HUDEP-2 (cell line): ENCODE measurements at regions not wholly inside any gene's neighbourhood (a gene's known extent, or its start where the extent isn't known, plus 50 kb on each side); places are given as distances from the start of the nearest gene placed in this dataset.

Source experiments
- DNase-seq, 76 experiments: peaks; one replicate each; lab custom pipeline; 2025; ENCODE audit not compliant: unreplicated experiment in 76 of 76; lab: John Stamatoyannopoulos, UW

DNA sequence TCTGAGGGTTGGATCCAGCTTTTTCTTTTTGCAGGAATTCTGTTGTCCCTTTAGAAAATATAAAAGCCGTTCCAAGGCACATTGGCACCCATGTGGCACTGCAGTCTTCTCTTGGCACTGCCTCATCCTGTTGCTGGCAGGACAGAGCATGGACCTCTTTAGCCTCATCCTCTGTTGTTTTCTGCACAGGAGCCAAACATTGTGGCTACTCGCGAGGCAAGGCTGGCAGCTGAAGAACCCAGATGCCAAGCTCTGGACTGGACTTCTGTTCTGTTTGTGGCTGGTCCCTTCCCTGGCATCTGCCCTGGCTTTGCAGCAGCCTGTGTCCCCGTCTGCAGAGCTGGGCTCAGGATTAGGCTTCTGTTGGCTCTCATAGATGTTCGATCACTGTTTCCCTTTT is 224.7 kb upstream of the TBC1D5 start:
- no peak for DNase-seq

DNA sequence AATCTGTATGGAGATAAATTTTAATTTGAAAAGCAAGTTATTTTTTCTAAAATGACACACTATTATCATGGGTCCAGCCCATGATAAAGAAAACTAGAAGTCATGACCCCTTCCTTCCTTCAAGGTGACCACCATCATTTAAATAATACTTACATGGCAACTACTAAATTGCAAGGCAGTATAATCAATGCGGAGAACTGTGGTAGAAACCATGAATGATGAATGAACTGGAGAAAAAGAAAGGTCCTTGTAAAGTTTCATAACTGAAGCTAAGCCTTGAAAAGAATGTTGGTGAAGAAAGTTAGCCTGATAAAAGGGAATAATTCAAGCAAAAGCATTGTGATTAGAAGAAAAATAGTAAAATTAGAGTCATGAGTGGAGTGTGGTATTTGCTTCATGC is 222.9 kb upstream of the TBC1D5 start:
- DNase-seq = no peak

DNA sequence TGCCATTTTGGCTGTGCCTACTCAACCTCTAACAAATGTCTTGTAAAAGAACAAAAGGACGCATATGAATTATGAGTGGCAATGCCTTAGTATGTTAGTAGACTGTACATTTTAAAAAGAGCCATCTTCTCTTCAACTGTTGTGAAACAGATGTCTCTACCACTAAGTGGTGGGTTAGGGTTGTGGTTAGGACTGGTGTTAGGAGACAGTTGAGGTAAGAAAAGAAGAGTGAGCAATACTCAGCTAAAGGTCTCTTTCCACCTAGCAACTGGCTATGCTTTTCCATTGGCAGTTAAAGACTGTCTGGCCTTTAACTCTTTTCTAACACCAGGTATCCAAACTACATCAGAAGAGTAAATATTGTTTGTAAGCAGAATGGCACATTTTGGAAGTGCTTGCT is 221.7 kb upstream of the TBC1D5 start:
- no peak for DNase-seq

DNA sequence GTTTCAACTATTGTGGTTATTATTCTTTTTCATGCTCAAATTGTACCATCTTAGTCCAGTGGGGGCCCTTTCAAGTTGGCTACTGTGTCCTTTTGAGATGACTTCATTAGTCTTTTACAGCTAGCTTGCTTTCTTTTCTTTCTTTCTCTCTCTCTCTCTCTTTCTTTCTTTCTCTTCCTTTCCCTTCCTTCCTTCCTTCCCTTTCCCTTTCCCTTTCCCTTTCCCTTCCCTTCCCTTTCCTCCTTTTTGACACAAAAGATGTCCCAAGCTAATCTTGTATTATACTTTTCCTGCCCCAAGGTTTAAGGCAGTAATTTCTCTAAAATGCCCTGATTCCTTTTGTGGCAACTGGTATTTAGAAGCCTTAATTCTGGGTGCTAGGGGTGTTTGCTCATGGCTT is 213.0 kb upstream of the TBC1D5 start:
- DNase-seq = no peak

DNA sequence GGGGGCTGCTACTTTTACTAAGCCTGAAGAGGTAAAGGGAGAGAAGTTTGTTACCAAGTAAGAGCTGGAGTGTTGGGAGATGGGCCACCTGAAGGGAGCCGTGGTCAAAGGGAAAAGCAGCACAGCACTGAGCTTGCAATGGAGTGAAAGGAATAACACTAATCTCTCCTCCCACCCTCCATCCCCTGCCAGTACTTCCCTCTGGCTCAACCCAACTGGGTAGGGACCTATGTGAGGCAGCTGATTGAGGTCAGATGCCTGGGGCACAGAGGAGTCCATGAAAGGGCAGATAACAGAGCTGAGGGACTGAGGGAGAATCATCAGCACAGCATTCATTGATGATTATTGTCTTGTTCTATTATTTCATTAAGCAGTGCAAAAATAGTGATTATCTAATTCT is 212.4 kb upstream of the TBC1D5 start:
- no peak for DNase-seq

DNA sequence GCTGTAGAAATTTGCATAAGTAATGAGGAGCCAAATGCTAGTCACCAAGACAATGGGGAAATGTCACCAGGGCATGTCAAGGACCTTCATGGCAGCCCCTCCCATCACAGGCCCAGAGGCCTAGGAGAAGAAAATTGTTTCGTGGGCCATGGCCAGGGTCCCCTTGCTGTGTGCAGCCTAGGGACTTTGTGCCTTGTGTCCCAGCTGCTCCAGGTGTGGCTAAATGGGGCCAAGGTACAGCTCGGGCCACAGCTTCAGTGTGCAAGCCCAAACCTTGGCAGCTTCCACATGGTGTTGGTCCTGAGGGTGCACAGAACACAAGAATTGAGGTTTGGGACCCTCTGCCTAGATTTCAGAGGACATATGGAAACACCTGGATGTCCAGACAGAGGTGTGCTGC is 208.8 kb upstream of the TBC1D5 start:
- no peak for DNase-seq

DNA sequence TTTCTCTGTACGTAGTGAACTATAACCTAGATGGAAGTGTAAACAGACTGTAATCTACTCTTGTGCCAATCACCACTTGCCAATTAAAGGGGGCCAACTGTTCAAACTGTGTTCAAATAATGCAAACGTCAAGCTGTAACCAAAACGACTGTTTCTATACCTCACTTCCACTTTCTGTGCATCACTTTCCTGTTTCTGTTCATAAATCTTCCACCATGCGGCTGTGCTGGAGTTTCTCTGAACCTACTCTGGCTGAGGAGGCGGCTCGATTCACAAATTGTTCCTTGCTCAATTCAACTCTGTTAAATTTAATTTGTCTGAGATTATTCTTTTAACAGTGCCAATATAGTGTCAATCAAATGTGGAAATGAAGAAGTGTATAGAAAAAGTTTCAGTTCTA is 206.7 kb upstream of the TBC1D5 start:
- no peak for DNase-seq

DNA sequence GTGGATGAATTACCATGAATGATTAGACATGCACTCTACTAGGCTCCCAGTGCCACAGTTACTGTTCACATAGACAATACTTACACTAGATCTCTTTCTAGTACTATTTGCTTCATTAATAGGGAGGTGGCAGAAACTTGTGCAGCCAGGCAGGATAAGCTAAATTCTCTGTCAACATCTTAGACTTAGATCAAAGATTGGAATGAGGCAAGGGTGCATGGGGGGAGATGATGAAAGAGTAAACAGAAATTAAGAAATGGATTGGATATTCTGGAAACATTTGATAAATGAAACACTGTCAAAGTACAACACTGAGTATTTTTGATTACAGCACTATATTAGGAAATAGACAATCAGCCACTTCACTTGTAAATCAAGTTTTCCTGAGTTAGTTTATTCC is 205.4 kb upstream of the TBC1D5 start:
- no peak for DNase-seq

DNA sequence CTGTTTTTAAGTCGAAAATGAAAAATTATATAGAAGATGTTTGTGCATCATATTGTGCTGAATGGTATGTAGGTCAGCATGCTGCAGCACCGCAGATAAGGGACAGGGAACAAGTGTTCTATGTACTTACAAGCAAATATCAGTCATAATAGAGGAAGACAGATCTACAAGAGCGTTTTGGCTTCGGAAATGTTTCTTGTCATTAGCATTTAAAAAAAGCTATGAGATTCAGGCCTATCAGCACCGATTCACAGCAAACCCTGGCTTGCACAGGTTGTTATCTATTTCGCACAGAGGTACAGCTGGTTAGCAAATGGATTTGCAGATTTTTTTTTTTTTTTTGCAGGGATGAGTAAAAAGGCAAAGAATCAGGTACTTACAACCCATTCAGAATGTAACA is 204.2 kb upstream of the TBC1D5 start:
- DNase-seq = peak in 35 of 76 experiments; percentile 2 to 73 (median 25)

DNA sequence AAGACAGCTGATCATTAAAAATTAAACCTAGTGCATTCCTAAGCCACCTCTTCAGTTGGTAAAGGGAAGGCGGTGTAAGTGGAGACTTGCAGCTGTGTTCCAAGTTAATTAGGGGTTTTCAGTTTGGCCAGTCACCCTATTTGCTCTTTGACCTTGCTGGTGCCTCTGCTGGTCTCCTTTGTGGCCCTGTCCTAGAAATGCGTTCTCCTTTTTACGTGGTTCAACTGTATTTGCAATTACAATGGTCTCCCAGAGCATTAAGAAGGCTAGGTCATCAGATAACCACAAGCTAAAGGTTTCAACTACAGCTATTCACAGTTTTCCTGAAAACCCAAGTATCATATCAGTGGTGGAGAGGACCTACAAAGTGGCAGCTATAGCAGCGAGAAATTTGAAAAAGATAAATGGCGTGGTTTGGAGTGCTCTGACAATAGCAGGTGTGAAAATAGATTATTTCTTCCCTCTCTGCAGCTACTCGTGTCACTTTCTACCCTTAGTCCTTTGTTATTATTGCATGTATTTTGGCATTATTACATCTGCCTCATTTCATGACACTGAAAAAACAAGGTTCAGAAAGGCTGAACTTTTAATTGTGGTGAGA is 203.5 kb upstream of the TBC1D5 start:
- no peak for DNase-seq

DNA sequence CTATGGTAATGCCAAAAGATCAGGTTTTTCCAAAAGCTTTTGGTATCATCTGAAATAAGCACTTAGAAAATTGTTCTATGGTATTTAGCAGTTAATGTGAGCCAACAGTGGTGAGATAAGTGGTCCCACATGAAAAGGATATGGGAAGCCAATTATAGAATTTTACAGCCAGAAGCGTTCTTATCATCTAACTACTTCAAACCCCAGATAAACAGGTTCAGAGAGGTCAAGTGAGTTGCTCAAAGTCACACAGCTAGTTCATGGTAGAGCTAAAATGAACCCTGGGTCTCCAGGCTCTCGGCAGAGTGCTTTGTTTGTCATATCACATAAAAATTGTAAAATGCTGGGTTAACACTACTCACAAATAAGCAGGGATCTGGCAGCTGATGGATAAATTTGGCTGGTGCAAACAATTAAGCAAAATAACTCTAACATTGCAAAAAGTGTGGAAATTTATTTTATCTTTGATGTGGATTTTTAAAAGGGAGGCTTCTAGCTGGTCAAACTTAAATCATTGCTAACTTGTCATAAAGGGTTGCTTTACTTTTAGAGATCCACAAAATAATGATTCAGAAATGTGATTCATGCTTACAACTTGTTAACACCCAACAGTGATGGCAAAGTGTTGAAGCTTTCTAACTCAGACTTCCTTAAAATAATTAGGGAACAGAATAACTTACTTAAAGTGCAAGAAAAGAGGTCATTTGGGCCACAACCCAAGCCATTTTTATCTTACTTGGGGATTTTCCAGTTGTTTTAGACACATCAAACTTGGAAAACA is 202.8 kb upstream of the TBC1D5 start:
- DNase-seq = no peak

DNA sequence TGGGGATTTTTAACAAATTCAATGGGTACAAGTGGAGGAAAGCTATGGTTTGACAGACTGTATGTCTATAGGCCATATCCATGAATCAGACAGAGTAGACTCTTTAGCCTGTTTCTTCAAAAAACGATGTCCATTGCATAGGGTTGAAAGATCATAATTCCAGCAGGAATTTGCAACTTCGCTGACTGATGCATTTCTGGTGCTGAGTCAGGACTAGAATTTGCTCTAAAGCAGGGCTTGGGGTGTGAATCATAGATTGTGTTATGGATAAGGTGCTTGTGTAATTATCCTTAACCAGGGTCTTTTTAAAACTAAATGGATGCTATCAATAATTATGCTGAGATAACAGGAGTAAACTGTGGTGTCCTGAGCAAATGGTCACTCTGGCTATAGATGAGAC is 200.4 kb upstream of the TBC1D5 start:
- no peak for DNase-seq

DNA sequence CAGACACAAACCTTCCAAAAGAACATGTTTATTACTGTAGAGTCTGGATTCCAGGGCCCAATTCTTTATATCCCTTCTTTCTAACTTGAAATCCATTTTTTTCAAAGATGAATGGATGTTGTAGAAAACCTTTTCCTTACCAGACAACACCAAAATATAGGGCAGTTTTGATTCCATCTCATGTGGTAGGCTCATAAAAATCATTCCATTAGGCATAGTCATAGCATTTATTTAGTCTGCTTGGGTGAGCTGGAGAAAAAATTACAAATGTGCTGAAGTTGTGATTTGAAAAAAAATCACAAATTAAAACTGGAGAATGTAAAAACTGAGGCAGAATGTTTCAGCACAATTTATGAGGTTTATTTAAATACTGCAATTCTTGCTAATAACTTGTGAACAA is 199.3 kb upstream of the TBC1D5 start:
- DNase-seq = no peak

DNA sequence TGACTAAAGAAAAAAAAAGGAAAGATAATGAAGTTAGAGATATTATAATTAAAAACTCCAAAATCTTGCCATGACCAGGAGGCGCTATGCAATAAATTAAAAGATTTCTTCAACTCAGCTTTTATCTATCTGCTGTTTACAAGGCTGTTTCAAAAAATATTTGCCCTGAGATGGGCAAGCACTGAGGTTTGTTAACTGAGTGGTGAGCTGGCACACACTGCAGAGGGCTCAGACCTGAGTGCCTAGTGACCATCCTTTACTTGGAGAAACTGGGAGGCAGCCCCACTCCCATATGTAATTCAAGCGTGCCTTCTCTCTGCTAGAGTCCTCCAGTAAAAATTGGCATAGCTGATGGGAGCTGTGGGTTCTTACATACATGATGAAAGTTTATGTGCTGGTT is 198.7 kb upstream of the TBC1D5 start:
- no peak for DNase-seq

DNA sequence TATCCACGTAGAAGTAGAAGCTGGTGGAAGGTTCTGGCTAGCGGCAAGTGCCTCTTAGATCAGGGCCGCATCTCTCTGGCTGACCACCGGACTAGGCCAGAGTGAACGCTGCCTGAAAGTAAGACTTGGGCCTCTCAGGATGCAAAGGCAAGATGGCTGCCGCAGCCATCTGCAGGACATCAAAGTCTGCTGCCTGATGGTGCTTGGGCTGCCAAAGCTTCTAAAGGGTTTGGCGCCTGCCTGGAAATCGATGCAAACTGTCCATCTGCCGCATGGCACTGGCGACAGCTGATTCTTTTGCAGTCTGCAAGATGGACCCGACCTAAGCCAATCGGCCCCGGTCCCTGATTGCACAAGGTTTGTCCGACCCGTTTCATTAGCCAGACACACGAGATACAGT is 196.7 kb upstream of the TBC1D5 start:
- DNase-seq = no peak

DNA sequence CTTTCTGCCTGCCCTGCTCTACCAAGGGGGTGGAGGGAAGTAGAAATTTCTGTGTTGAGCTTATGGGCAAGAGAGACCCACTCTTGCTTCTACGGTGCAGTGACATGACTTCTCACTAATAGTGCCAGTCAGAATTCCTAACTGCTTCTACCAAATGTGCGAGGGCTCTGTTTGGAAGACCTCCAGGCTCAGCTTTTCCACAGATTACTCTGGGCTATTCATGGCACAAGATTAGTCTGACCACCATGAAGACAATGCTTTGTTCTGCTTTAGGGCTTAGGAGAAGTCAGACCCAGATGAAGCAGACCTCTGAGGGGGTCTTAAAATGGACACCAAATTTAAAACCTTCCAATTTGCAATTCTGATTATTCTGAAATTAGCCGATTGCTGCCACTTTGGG is 195.9 kb upstream of the TBC1D5 start:
- DNase-seq = no peak

DNA sequence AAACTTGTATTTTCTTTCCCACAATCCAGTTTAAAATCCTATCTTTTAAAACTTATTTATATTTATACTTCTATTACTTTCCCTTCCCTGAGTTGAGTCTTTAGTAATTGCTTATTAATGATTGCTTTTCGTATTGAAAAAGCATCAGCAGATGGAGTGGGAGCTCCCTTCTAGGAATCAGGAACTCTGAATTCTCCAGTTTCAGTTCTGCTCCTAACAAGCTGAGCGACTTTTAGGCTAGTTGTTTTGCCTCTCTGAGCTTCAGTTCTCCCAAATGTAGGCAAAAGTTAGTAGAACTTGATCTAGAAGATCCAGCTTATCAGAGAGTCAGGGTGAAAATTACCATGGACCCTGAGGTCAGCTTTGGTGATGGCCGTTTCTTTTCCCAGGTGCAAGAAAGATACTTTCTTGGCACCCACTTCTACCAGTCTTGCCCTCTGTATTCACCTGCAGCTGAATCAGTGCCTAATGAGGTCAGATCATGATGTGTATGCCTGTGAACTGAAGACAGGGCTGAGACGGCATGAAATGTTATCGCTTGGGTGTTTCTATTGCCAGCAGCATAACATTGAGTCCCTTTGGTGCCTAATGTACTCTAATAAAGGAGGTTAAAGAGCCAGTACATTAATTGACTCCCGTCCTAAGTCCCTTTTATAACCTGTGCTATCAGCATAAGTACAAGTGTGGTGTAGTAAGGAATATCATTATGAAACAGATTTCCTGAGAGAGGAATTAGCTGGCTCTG is 194.5 kb upstream of the TBC1D5 start:
- no peak for DNase-seq

DNA sequence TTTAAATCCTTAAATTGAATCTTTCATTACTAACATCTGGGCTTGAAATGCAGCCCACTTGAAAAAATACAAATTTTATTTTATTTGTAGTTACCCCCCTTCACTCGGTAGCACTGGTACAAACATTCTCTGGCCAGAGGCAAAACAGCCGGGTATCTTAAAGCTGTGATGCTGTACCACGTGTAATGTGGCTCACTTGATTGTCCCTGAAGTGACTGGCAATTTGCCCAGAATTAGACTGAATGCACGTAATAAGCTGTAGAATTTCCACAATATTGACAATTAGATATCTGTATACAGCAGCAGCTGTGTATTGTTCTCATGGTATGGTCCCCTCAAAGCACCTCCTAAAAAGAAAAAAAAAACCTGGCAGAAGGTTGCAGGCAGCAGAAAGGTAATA is 192.8 kb upstream of the TBC1D5 start:
- no peak for DNase-seq

DNA sequence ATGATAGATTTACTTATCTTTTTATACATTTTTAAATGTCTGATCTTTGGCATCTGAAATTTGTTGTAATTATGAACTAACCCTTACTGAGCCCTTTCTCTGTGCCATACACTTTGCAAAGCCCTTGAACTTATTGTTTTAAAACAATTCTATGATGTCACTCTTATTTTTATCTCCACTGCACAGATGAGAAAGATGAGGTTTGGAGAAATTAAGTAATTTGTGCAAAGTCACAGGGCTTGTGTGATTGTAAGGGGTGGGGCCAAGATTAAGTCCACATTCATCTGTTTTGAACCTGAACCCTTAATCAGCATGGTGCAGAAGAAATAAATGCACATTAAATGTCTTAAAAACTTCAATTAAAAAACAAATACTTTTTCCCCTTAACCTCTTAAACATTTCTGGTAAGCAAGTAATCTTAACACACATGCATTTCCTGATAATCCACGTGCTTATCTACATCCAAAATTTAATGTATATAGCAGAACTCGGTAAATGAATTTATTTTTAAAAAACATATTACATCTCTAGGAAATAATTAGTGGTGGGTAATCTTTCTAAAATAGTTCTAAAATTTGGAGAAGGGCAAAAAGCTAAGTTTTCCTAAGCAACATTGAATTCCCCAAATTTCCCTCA is 189.8 kb upstream of the TBC1D5 start:
- peak in 1 of 76 experiments; percentile 4 for DNase-seq

DNA sequence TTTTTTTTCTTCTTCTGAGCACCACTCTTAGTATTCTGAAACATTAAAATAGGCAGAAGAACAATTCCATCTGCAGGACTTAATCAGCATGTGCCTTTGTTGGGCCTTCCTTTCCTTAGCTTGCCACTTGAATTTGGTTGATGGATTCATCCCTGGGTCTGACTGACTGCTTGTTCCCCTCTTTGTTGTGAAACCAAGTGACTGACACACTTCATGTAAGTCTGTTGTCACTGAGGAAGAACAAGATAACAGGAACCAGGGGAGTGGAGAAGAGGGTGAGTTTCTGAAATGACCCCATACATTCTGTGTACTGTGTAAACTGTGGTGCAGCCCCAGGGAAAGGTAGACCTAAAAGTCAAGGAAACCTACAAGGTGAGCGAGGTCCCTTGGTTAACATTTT is 188.7 kb upstream of the TBC1D5 start:
- no peak for DNase-seq

DNA sequence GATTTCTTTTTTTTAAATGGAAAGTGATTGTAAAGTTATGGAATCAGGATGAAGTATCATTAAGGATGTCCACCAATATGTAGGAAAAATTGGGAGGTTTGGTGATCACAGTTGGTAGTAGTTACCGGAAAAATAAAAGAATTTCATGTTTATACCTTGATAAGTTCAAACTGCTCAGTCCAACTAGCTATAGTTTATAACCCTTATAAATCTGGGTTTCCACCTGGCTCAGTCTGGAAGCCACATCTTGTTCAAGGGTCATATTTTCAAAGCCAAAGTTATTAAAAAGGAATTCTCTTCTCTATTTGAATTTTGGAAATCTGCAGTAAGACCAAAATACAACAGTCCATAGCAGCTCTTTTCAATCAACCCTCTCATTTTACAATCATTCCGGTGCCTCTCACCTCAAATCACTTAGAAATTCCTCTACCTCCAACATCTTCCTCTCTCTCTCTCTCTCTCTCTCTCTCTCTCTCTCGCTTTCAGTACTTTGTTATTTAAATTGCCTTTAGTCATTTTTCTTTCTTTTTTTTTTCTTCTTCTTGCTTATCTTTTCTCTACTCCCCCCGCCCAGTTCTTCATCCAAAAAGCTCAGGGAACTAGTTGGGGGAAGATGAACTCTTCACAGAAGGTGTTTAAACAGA is 186.2 kb upstream of the TBC1D5 start:
- DNase-seq = no peak
